ENCODE measurements at regions not wholly inside any gene's neighbourhood (a gene's known extent, or its start where the extent isn't known, plus 50 kb on each side); places are given as distances from the start of the nearest gene placed in this dataset.
A peak's percentile ranks its signal among the peaks of the same experiment; 100 is the strongest.

DNA sequence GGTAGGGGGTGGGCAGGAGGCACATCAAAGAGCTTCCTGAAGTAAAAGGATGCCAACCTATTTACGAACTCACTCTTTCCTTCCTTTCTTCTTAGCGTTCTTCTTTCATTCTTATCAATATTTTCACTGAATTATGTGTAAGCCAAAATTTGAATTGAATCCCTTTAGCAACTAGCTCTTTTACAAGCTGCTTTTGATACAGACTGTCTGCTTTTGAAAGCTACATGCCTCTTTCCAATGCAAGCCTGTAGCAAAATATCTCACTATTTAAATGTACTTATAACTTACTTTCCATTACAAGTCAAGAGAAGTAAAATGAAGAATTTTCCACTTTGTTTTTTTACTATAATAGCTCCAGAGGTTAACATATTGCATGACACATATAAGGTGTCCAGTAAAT, 186.6 kb downstream of the NXPE2 start:
- no peak for DNase-seq (ENCODE audit: low read depth in 2 of 2)

GRCh38 chr11:114876234-114876633, 197.9 kb downstream of the NXPE2 start:
- DNase-seq (ENCODE audit: low read depth in 2 of 2) = no peak

DNA sequence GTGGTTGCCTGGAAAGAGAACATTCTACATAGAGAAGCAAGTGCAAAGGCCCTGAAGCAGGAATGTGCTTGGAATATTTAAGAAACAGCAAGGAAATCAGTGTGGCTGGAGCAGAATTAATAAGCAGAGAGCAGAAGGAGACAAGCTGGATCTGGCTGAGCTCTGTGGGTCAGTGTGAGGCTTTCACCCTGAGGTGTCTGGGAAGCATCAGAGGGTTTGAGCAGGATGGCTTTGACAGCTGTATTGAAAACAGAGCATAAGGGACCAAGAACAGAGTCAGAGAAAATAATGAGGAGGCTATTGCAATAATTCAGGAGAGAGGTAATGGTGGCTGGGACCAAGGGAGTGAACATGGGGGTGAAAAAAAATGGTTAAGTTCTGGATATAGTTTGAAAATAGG, 199.6 kb downstream of the NXPE2 start:
- no peak for DNase-seq (ENCODE audit: low read depth in 2 of 2)

DNA sequence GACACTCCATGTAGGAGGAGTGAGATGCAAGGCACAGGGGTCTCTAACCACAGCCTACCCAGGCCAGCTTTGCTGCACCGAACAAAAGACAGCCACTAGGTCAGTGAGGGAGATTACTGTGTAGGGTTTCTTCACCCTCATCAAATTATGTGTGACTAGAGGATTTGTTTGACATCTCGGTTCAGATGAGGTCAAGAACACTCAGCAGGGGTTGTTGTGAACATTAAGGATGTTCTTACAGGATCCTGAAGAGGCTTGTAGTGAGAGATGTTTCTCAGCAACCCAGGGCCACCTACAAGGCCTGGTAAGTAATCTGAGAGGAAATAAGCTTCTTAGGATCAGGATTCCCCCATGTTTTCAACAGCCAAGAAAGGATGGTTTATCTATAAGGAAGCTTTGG, 202.1 kb downstream of the NXPE2 start:
- DNase-seq (ENCODE audit: low read depth in 2 of 2) = no peak

- DNase-seq (ENCODE audit: low read depth in 2 of 2) = no peak
Measured at GRCh38 chr11:114883472-114883871, 205.1 kb downstream of the NXPE2 start.

DNA sequence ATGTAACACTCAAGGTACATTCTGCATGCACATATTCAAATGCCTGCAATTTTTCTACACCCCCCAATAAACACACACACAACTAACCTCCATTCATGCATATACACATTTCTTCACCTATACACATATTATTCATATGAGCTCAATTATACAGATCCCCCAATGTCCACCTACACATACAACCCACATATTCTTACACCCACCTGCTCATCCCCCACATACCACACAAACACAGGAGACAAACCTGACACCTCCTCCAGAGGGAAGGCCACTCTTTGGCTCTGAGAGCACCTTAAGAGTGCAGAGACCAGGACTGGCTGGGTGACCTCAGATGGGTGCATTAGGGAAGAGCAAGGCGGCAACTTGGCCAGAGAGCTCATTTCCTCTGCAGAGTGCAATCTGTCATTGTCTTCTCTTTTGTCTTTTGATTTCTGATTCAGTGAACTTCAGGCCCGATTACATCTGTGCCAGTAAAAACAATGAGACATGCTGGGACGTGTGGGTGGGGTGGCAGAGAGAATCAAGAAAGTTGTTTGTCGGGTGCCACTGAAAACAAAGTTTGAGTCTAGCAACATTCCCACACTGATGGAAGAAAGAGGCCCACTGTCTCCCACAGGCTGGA, 208.4 kb downstream of the NXPE2 start:
- DNase-seq (ENCODE audit: low read depth in 2 of 2) = peak in 1 of 2 donors; percentile 1

- no peak for DNase-seq (ENCODE audit: low read depth in 2 of 2)
Measured at GRCh38 chr11:114889594-114890011, 211.3 kb downstream of the NXPE2 start.

DNA sequence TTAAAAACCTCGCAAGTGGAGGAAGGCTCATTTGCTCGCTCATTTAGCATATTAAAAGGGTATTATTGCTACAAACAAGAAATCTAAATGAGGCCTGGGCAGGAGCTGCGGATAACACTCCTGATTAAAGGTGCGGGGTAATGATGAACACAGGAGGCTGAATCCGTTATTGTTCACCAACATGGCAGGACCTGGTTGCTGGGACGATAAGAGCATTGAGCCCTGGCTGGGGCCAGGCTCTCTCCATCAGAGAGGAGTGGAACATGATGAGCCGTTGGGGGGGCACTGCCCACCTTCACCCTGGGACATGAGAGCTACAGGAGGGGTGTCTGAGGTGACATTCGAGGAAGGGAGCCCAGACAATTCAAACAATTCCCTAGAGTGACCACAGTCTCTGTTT, 211.7 kb downstream of the NXPE2 start:
- no peak for DNase-seq (ENCODE audit: low read depth in 2 of 2)

DNA sequence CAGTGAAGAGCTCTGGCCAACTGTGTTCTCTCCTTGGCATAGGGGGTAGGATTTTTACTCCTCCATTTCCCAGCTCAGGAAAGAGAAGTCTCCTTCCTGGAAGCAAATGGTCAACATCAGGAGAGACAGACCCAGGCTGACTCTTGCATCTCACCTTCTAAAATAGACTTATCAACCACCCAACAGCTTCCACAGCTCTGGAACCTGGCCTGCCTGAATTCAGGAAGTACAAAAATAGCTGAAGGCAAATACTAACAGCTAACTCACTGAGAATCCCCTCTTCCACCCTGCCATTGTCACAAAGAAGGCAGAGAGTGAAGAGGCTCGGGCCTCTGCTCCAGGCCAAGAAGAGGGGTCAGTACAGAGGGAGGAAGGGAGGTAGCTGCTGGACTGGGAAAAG, 213.6 kb downstream of the NXPE2 start:
- no peak for DNase-seq (ENCODE audit: low read depth in 2 of 2)

DNA sequence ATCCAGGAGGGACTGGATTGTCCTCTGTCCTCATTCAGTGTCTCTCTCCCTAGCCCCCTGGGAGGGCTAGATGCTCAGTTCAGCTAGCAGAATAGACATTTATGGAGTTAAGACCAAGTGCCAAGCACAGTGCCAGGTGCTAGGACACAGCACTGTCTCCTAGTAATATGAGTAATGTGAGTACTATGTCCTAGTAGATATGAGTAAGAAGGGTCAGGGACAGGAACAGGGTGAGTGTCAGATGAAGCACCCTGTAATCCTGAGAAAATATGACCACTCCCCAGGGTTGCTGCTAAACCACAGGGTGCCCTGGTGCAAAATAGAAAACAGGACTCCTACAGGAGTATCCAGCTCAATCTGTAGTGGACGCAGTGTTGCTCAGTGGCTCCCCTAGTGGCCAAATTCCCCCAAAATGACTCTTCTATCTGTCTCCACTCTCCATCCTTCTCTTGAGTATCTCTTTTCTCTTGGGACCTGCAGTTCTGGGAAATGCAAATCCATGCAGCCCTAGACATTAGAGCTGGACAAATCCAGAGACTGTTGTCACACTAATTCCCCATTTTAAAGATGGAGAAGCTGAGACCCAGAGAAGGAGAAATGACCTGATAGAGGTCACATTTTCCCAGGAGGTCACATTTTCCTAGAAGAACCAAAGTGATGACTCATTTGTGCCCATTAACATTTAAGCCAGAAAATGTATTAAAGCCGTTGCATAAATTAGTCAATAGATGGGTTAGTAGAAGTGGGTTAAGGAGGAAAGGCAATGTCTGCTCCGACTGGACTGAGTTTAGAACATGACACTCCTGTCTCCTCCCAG, 214.3 kb downstream of the NXPE2 start:
- no peak for DNase-seq (ENCODE audit: low read depth in 2 of 2)

DNA sequence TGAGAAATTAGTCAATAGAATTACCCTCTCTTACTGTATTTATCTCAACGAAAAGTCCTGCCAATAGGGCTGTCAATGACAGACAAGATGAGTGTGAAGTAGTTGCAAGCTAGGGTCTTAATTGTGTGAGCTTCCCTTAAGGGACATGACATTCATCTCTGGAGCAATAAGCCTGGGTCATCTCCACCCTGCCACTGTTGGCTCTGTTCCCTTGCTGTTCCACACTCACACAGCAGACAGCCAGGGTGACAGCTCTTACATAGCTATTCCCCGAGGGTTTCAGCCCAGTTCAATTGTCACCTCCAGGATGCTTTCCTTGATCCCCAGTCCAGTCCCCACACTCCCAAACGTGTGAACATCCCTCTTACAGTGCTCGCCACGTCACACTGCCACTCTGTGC, 215.0 kb downstream of the NXPE2 start:
- no peak for DNase-seq (ENCODE audit: low read depth in 2 of 2)

DNA sequence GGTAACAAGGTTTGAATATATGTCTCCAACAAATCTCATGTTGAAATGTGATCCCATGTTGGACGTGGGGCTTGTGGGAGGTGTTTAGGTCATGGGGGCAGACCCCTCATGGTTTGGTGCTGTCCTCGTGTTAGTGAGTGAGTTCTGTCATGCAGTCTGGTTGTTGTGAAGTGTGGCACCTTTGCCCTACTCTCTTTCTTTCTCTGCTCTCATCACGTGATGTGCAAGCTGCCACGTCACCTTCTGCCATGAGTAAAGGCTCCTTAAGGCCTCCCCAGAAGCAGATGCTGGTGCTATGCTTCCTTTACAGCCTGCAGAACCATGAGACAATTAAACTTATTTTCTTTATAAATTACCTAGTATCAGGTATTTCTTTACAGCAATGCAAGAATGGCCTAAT, 218.3 kb downstream of the NXPE2 start:
- no peak for DNase-seq (ENCODE audit: low read depth in 2 of 2)

DNA sequence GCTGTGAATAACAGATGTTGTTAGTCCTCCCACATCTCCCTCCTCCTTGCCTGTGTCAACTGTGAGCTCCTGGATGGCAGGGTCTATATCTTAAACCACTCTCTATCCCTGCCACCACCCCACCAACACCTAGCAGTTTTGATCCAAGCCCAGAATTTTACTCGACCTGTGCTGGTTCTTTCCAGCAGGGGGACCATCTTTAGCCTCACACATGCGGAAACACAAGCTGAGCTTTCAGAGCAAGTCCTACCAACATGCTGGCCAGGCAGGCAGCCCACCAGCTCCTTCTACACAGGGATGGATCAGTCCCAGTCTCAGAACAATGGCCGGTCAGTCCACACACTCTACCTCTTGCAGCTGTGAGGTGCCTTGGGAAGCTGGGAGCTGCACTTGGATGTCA, 231.5 kb downstream of the NXPE2 start:
- no peak for DNase-seq (ENCODE audit: low read depth in 2 of 2)

DNA sequence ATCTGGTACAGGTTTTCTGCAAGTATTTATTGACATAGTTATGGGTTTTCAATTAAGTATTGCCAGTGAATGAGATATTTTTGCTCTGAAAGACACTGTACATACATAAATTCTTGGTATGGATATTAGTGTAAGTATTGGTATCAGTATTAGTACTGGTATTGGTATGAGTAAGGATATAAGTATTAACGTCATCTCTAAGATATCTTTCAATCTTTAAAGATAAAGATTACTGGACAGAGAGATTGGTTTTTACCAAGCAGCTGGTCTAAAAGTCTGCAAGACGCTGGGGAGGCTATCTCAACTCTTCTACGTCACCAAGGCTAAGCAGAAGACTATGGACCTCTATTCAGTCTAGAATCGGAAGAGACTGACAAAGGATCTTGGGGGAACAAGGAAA, 234.5 kb downstream of the NXPE2 start:
- no peak for DNase-seq (ENCODE audit: low read depth in 2 of 2)

DNA sequence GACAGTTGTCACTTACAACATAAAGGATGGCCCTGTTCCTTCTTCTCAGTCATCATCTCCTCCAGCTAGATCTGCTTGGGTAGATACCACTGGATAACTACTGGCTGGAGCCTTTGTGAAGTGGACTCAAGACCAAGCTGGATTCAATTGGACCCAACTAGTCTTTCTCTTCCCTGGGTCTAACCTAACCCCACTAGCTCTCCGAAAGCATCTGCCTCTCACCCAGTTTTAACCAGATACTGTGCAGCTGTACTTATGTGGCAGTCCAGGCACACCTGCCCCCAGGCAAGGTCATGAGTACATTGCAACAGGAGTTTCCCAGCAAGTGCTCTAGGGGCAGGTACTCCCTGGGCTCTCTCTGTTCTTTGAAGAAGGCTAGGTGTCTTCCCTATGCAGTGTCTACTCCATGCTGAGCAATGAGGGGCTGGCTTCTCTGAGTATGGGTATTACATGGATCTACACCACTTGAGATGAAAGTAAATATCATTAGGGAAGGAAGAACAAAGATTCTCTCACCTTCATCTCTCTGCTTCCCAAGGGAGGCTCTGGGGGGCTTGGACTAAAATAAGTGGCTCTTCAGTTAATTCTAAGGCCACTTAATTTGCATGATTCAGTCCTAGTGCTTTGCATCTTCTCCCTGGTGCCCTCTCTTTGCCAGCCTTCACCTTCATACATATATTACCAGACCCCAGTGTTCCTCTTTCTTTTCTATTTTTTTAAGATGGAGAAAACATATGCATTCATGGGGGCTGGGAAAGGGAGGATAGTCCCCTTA, 236.1 kb downstream of the NXPE2 start:
- DNase-seq (ENCODE audit: low read depth in 2 of 2) = no peak

DNA sequence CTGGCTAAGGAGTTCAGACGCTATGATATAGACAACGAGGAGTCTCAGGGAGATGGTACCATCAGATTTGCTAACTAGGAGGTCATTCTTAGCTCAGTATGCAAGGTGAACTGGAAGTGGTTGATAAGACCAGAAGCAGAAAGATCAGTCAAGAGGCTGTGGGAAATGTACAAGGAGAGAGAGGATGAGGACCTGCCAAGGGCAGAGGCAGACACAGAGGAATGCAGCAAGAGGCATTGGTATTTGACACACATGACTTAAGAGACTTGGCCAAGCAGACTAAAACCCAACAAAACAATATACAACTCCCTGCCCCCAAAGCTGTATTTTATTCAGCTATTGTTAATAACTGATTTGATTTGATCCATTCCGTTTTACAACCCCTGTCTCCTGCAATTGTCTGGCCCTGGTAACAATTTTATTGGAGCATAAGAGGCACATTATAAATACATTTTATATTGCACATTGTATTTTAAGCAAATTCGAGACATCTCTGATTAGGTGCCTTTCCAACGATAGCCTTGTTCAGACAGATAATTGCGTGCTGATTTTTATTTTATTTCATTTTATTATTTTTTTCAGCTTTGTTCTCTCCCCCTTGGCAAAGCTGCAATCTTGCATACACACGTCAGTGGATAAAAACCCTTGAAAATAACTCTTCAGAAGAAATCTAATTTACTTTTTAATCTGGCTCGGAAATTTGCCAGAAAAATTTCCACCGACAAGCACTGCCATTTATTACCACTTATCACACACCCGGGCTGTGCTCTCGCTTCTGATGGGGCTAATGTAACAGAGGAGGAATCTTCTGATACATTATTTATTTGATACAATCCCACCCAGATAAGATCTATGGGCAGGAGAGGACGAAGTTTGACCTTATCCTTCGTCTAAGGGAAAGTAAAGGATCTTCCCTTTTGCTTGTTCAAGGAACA, 237.8 kb downstream of the NXPE2 start:
- DNase-seq (ENCODE audit: low read depth in 2 of 2) = no peak

GRCh38 chr11:114918286-114918685, 240.0 kb downstream of the NXPE2 start:
- no peak for DNase-seq (ENCODE audit: low read depth in 2 of 2)

DNA sequence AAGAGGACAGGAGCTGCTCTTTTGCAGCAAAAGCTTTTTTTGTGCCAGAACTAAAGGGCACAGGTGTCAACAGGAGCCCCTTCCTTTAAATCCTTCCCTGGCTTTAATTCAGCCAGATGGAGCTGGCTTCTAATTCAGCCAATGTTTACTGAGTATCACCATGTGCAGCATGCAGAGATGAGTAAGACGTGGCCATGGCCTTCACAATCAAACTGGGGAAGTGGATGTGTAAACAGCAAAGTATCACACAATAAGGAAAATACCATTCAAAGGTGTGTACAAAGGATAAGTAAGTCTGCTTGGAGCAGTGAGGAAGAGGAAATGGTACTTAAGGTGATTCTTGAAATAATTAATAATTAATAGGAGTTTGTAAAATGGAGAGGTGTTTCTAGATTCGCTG, 243.4 kb downstream of the NXPE2 start:
- DNase-seq (ENCODE audit: low read depth in 2 of 2) = no peak

DNA sequence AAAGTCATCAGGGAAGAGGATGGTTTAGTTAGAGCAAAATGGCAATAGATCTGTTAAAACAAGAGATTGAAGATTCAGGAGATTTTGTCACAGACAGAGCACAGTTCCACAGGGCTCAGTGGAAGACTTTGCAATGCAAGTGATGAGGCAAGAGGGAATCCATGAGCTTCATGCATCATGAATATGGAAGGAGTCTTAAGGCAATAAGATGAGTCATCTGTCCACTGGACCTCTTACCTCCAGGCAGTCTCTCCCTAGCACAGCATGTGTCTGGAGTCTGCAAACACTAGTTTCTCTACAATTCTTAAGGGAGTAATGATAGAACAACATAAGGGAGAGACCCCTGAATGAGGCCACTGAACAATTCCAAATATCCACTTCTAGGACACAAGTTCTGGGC, 245.7 kb downstream of the NXPE2 start:
- DNase-seq (ENCODE audit: low read depth in 2 of 2) = no peak

DNA sequence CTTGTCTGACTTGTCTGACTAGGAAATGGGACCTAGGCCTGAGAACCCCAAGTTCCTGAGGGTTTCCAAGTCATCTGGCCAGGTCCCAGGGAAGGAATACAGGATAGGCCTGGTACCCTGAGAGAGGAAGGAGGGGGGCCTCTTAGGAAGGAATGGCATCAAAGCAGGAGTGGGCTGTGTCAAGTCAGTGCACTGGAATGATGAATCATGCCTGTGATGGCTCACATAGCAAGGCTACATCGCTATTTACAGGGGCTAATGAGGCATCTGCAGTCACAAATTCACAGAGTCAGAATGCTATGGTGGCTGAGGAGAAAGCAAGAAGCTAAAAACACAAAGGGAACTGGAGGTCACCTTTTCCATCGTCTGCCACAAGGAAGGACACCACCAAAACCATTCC, 247.3 kb downstream of the NXPE2 start:
- no peak for DNase-seq (ENCODE audit: low read depth in 2 of 2)

DNA sequence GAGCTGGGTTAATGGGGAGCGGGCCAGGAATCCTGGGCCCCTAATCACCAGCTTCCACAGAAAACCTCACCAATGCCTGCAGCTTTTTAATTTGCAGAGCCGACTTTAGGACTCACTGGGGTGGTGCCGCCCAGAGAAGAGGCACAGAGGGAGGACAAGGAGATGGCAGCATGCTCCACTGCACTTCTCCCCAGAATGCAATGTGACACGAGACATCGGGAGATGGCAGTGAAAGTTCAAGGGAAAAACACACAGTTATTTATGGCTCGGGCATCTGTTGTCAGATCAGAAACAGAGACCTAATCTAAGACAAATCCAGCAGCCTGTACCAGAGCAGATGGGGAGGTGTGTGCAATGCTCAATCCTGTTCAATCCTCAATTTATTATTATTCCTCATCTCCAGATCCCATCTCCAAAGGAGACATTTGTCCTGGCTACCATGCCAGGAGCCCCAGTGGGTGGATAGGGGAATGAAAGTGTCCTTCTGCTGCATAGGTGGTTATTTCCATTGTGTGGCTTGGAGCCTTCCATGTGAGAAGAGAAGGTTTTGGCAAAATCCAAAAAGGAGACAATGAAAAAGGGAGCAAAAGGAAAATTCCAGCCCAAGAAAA, 250.0 kb downstream of the NXPE2 start:
- DNase-seq (ENCODE audit: low read depth in 2 of 2) = no peak
